ENCODE measurements at regions not wholly inside any gene's neighbourhood (a gene's known extent, or its start where the extent isn't known, plus 50 kb on each side); places are given as distances from the start of the nearest gene placed in this dataset.
A peak's percentile ranks its signal among the peaks of the same experiment; 100 is the strongest.

DNA sequence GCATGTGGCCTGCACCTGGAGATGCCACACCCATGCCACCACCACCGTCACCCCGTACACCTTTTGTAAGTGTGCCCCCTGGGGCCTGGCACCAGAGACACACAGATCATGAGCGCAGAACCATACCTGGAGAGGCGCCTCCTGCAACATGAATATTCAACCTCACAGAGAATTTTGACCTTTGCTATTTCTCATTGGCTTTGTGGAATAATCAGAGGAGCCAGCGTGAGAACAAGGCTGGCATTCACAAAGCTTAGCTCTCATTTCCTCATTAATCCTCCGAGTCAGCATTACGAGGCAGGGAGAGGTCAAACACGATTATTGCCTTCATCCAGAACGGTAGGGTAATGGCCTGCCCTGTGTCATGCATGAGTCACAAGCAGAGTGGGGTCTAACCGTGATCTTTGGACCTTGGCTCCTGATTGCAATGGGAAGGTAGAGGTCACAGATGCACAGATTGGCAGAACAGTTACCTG, 73.0 kb upstream of the POMGNT2 start:
- DNase-seq, result no peak

DNA sequence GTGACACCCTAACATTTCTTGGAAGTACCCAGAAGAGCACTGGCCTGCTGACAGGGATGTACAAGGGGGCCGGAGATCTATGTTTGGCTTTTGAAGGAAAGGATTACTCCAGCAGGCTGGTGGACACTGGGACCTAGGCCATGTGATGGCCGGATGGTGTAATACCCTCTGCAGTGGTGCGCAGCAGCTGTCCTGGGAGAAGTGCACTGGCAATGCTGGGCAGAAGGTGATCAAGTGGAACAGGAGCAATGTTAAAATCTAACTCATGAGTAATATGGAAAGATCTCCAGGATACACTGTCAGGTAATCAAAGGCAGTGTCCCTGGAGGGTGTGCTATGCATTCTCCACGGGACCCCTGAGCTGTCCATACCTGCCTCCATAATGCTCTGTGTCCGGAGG, 71.2 kb upstream of the POMGNT2 start:
- DNase-seq, result no peak

DNA sequence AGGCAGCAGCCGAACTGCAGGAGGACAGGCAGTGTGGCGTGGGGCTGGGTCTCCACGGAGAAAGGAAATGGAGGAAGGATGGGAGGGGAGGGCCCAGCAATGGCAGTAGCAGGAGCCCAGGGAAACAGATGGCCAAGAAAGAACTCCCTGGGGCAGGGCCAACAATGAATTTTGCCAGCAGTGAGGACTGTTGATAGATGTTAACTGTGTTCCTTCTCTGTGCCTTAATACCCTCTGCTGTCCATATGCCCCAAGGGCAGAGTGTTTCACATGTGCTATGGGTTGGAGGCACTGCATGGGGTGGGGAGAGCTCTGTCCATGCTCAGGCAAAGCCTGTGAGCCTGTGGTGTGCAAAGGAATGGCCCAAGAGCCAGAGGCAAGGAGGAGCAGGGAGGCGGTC, 70.8 kb upstream of the POMGNT2 start:
- DNase-seq, result no peak

DNA sequence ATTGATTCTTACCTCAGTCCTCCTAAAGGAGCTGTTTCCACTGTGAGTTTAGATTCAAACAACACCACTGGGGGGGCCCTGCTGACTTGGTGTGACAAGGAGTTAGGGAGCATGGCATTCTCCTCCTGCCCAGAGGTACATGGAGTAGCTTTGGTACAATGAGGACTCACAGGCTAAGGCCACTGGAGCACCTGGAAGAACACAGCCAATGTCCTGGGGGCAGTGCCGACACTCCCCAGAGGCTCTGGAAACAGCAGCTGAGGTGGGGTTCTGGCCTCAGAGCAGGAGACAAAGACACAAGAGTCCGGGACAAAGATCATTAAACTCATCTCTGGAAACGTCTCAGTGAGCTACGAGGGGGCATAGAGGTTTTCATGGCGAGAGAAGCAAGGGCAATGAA, 69.7 kb upstream of the POMGNT2 start:
- DNase-seq, result no peak

DNA sequence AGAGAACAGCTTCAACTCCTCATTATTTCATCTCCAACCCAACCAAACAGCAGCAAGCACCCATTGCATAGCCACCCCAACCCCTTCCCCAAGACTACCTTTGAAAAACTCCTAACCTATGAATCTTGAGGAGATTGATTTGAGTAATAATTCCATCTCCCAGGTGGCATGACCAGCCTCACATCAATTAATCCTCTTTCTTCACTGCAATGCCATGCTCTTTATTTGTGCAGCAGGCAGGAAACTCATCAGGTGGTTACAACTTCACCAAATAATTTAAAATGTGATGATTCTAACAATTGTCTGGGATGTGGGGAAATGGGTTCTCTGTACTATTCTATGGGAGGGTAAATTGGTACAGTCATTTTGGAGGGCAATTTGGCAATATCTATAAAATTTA, 68.1 kb upstream of the POMGNT2 start:
- DNase-seq, result no peak

DNA sequence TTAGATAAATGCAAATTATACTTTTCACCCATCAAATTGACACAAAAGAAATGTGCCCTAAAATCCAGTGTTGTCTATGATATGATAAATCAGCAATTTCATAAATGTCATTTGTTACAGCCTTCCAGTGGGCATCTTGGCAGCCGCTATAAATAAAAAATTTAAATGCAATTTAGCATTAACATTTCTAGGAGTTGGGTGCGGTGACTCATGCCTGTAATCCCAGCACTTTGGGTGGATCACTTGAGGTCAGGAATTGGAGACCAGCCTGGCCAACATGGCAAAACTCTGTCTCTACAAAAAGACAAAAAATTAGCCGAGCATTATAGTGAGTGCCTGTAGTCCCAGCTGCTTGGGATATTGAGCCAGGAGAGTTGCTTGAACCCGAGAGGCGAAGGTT, 65.9 kb upstream of the POMGNT2 start:
- no peak for DNase-seq

DNA sequence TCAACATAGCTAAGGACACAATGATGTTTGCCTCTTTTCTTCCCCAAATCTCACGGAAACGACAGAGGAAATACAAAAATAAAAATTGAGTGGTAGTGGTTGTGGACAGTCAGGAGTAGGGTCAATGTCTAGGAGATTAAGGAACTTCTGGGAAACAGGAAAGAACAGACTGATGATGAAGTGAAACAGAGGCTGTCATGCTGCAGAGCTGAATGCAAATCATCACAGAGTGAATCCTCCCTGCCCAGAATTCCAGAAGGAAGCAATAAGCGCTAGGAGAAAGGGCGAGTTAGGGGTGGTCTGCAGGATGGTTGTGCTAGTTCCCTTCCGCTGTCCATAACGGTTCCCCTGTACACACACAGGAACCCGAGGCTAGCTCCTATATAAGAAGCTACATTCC, 64.7 kb upstream of the POMGNT2 start:
- DNase-seq, result no peak

DNA sequence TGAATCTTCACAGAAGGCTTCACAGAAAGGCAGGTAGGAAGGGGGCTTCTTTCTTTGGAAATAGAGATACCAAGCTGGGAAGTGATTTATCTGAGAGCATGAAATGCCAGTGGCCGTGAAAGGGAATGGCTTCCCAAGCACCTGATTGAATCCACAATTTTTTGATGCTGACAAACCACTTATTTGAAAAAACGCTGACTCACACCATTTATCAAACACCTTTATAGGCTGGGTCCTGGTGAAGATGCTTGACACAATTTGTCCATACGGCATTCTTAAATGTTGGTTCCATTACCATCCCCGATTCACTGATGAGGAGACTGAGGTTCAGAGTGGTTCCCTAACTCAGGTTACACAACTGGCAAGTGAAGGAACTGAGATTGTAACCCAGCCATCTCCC, 64.1 kb upstream of the POMGNT2 start:
- DNase-seq, result no peak

DNA sequence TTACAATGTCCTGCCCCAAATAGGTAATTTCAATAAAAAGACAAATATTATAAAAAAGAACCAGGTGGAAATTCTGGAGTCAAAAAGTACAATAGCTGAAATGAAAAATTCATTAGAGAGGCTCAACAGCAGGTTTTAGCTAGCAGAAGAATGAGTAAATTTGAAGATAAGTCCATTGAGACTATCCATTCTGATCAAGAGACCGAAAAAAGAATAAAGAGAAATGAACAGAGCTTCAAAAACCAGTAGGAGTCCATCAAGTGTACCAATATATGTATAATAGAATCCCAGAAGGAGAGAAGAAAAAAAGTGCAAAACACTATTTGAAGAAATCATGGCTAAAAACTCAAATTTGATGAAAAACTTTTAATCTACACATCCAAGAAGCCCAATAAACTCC, 60.5 kb upstream of the POMGNT2 start:
- no peak for DNase-seq

DNA sequence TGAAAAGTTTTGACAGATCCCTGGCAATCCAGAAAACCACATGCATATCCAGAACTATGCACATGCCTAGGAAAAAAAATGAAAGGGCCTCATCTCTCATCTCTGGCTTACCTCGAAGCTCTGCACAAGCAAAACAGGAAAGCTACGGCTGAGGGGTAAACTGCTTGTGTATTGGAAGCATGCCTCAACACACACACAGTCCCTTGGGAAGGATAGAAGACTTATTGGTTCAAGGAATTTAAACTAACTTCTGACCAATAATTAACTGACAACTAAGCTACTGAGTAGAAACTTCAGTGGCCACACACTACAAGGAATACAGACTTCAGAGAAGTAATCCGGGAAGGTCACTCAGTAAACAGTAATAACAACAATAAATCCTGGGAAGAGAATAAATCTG, 59.9 kb upstream of the POMGNT2 start:
- DNase-seq, result no peak

DNA sequence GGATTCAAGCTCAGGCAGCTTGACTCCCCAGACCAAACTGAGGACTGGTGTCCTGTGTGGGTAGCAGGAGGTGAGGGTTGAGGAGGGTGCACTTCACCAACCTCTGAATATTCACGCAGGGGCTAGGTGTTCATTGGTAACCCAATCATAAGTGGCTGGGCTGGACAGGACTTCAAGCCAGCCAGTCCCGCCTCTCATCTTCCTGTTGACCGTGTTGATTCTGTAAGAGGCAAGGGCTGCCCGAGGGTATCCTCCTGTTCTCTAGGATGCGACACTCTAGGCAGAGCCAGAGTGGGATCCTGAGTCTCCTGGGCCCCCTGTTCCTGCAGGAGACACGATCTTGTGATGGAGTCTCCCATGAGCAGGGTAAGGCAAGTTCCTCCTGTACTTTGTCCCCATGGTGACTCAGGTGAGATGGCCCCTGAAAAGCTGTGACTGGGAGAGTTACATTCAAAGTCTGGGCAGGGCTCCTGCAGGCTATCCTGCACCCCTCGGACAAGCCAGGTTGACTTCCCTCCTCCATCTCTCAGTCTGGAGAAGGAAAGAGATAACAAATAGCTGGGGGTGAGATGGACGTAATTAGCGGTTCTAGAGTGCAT, 58.1 kb upstream of the POMGNT2 start:
- DNase-seq, result no peak

DNA sequence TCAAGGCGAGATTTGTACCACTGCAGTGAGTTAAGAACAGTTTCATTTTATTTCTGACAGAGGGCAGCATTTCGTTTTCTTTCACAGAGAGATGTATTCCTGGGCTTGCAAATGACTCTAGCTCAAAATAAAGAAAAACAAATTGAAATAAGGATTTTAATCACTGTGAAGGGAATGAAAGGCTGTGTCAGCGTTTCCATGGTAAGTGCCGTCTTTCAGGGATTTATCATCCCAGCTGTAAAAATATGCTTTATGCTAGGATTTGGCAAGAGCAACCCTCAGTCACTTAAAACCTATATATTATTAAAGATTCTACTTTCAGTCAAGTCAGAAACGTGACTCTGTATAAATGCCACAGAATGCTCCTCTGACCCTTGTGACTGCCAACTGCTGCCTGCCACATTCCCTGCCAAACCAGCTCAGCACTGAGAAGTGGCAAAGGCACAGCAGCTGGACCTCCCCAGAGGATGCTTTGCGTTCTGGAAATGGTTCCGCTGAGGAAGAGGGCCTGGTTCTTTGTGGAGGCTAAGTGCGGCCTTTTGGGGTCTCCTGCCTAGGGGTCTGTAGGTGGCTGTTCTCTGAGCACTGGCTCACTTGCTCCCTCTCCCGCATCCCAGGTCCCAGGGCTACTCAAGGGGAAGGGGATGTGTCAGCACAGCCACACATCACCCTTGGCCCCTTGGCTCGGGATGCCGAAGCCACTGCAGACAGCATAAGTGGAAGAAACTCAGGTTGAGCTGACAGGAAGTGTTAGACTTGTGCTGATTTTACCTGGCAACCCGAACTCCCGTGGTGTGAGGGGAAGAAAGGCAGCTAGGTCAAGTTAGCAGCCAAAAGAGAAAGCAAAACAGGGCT, 56.6 kb upstream of the POMGNT2 start:
- DNase-seq, result peak; percentile 45

DNA sequence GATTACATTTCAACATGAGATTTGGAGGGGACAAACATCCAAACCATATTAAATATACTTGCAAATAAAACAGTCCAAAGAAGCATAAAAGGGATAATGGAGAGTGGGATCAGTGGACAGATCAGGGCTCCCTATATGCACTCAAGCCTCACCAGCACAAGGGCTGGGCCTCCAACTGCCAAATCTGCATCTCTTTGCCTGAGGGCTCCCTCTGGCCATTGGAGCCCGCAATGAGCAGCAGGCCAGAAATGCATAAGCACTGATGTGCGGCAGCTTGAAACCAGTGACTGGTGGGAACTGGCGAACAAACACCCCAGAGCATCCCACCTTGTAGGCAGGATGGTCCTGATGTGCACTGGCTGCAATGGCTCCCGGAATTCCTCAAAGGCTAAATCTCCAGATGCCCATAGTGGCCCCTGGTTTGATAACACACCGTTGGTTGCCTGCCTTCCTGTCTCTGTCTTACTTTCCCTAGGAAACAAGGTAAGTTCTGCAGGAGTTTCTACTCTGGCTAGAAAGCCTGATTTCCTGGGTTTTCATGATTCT, 55.9 kb upstream of the POMGNT2 start:
- no peak for DNase-seq

DNA sequence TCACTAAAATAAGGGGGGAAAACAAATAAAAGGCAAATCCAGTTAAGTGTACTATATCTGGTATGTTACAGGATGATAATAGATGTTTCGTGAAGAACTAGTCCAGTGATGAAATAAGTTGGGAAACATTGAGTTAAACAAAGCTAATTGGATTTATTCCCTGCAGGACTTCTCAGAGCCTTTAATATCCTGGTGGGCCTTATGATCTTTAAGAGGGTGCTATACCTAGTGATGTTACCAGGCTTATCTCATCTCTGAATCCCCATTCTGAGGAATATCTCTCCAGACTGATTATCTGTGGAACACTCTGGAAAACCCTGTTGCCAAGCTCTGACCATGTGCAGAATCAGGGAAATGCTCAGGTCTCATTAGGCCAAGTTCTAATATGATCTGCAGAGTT, 54.8 kb upstream of the POMGNT2 start:
- DNase-seq, result no peak

DNA sequence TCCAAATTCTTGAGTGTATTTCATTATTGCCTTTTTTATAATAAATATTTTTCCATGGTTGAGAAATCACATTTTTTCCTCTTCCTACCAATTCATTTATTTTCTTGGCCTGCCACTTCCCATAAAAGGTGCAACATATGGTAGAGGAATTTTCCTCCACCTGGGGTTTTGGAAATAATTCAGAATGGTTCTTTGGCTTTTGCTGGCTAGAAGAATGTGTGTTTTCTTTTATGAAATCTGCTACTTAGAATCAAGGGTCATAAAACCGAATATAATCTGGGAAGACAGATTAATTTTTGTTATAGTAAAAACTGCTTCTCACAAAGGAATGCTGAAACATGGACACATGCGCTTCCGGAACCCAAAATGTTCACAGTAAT, 54.0 kb upstream of the POMGNT2 start:
- DNase-seq, result no peak

DNA sequence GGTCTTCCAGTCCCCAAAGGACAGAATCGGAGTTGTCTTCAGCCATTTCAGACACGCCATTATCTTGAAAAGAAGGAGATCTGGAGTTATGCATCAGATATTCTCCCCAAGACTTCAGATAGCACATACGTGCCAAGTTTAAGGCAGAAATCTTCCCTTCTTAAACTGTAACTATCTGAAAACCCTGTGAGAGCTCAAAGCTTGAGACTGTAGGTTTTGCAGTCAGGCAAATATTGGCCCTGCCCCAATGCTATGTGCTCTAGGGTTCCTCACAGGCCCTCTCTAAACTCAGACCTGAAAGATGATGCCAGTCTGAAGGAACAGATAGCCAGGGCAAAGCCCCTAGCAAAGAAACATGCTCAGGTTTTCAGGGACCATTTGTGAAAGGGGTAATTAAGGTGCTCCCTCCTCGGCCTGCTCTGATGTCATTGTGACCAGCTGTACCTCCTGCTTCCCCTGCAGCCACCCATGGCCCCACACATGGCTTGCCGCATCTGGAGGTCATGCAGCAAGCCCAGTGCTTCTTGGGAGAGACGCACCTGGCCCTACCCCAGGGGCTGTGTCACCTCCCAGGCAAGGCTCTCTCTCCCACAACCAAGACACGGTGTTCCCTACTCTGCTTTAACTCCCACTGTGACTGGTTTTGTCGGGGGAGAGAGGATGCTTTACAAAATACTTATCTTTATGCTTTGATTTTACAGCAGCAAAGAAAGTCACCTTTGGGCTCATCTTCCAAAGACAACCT, 53.4 kb upstream of the POMGNT2 start:
- no peak for DNase-seq

DNA sequence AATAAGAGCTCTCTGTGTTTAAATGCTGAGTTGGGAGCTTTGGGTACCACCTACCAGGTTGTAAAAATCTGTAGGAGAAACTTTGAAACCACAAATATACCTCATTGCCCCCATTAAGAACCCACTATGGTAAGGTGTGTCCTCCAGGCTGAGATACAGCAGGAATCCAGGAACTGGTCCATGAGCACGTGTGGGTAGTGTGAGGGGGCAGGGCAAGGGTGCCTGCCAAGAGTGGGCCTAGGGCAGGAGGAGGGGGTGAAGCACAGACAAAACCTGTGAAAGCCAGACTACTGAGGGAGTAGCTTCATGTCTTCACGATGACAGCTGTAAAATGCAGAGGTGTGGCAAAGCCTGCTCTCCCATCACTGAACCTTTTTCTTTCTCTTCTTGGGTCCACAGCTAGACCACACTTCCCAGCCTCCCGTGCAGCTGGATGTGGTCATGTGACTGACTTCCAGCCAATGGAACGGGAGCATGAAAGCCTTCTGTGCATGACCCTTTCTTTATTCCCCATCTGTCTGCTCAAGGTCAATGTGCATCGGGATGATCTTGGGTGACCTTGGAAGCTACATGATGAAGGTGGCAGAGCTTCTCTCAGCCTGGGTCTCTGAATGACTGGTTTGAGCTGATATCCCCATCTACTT, 51.1 kb upstream of the POMGNT2 start:
- no peak for DNase-seq

DNA sequence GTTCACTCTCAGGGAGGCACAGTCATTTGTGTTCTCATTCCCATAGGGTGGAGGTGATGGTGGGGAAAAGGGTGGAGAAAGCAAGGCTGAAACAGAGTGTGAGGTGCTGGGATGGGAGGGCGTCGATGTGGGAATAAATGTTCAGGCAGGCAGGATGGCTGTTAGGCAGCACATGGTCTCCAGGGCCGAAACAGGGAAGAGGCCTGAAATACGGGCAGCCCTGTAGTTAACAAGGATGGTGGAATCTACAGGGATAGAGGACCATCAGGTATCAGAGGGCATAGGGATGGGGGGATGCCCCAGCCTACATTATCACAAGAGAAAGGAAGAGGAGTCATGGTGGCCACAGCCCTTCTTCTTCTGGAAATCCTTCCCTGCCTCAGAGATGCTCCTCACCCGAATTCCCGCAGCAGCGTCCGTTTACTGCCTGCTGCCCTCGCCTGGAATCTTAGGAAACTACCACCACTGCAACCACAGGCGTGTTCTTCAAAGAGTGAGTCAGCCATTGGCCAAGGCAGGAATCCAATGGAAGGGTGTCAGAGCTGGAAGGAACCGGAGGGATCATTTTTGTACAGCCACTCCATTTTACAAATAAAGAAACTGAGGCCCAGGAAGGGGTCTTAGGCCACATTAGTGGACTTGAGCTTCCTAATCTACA, 49.7 kb upstream of the POMGNT2 start:
- DNase-seq, result peak; percentile 69
